ENCODE measurements at regions not wholly inside any gene's neighbourhood (a gene's known extent, or its start where the extent isn't known, plus 50 kb on each side); places are given as distances from the start of the nearest gene placed in this dataset.

GRCh38 chr11:70575396-70576060 lies 177.2 kb downstream of the CTTN start:
- no peak for DNase-seq

DNA sequence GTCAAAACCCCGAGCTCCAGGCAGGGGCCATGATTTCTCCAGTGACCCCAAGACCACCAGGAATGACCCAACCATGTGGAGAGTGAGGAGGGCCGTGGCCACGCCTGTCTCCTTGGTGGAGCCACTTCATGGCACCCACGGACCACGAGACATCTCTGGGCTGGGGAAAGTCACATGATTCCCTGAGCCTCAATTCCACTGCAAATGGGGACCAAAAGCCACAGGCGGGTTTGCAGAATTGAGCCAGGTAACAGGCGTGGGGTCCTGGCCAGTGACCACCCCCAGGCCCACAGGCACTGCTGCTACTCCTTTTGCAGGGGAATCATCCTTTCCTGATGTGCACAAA lies 178.9 kb downstream of the CTTN start:
- no peak for DNase-seq

GRCh38 chr11:70577948-70578347 lies 179.6 kb downstream of the CTTN start:
- DNase-seq = no peak

DNA sequence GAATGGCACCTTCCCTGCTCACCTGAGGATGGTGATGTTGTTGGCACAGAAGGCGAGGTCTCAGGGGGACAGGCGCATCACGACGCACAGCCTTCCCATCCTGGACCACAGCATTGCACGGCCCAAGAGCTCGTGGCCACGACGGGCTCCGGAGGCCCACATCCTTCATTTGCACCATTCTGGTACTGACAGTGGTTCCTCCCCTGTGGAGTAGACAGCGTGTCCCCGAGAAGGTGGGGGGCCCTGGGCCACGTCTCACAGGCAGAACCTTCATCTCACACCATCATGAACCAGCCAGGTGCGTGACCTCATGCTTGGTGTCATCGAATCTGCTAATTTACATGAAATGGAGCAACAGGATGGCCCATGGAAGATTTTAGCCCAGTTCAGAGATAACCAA lies 180.0 kb downstream of the CTTN start:
- no peak for DNase-seq

DNA sequence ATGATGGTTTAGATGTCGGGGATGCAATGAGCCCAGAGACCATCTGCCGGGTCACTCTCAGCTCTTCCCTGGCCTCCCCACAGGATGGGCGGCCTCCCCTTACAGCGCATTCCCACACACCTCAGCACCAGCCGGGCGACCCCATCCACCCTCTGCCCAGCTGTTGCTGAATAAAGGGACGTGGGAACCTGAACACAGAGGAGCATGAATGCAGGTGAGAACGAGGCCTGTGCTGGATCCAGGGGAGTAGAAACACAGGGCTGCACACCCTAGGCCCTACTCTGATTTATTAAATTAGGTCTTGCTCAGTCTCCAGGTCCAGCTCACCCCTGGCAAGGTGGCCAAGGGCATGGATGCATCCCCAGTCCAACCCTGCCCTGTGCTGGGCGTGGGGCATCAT lies 180.5 kb downstream of the CTTN start:
- no peak for DNase-seq

- no peak for DNase-seq
Observed at GRCh38 chr11:70579316-70579955, 181.1 kb downstream of the CTTN start.

DNA sequence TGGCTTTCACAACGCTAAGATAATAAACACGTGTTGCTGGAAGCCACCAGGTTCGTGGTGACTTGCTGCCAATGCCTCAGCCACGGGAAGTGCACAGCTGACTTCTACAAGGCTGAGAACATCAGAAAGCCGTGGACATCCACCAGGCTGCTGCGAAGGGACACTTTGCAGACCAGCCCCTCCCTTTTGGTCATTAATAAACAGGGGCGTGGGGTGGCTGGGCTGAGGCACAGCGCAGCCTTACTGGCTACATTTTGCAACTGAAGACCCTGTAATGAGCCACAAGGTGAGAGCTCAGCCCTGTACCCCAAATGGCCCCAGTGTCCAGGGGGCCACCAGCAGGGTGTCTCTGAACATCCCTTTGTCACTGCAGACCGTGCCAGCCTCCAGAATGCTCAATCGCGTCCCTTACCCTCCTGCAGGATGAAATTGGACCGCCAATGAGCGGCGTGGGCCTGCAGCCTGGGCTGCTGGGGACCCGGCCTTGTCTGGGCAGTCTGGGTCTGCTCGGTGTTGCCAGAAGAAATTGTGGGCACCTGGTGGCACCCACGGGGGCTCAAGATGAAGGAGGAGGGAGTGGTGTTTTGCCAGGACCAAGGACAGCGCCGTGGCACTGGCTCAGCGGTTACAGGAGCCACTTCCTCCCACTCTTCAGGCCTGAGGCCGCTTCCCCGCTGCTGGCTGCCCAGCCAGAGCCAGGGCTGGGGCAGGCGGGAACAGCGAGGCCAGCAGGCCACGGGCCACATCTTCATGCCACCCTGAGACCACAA lies 181.9 kb downstream of the CTTN start:
- DNase-seq = no peak

DNA sequence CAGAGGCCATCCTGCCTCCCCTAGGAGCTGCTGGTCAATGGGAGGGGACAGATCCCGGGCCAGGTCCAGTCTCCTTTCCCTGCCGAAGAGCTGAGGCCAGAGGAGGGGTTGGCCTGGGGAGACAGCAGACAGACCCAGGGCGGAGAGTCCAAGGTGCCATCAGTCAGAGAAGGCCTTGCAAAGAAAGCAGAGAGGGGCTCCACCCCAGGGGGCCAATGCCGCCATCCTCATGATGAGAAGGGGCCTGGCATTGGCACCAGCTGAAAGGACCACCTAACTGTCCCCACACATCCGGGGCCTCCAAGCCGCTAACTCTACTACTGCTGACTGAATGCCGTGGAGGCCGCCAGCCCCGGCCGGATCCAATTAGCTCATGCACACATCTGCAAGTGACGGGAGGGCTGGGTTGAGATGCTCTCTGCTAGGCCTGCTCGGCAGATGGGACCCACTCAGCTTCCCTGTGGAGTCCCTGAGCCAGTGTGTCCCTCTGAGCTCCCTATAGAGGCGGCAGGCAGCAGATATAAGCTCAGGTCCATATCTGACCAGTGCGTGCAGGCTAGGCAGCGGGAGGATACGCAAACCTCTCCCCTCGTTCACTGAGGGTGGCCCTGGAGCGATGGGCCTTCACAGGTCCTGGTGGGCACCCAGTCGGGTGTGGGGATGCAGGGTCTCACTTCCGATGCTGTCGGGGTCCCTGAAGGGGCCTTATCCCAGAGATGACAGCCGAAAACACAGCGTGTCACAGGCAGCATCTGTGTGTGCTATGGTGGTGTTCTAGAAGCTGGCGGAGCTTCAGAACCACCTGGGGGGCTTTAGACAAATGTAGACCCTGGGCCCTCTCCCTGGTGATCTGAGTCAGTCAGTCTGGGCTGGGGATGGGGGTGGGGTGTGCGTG lies 183.9 kb downstream of the CTTN start:
- no peak for DNase-seq

DNA sequence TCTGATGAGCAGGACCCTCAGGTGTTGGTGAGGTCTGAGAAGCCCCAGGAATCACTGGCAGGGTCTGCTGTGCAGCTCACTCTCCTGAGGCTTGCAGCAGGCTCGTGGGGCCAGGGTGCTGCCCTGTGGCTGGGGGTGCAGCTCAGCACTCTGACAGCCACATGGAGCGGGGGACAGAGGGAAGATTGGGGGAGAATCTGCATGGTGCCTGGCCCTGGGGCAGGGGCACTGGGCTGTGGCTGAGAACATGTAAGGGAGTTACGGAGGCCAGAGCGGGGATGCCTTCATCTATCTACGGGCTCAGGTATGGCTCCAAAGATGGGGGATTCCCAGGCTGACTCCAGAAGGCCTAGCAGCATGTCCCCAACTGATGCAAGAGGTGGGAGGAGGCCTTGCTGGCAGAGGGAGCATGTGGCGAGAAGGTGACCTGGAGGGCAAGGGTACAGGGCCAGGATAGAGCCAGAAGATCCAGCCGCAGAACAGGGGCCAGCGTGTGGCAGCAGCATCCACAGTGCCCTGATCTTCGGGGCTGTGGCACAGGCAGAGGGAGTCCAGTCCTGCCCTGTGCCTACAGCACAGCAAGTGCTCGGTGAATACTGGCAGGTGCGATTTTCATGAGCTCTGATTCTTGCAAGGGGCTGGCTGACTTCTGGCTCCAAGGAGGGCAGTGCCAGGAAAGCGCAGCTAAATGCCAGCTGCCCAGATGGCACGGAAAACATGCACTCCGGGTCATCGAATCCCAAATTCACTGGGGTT lies 184.7 kb downstream of the CTTN start:
- DNase-seq = no peak

- DNase-seq = no peak
Observed at GRCh38 chr11:70583781-70584218, 185.5 kb downstream of the CTTN start.

- no peak for DNase-seq
Observed at GRCh38 chr11:70584498-70585235, 186.3 kb downstream of the CTTN start.

GRCh38 chr11:70585236-70585545 lies 186.9 kb downstream of the CTTN start:
- no peak for DNase-seq

DNA sequence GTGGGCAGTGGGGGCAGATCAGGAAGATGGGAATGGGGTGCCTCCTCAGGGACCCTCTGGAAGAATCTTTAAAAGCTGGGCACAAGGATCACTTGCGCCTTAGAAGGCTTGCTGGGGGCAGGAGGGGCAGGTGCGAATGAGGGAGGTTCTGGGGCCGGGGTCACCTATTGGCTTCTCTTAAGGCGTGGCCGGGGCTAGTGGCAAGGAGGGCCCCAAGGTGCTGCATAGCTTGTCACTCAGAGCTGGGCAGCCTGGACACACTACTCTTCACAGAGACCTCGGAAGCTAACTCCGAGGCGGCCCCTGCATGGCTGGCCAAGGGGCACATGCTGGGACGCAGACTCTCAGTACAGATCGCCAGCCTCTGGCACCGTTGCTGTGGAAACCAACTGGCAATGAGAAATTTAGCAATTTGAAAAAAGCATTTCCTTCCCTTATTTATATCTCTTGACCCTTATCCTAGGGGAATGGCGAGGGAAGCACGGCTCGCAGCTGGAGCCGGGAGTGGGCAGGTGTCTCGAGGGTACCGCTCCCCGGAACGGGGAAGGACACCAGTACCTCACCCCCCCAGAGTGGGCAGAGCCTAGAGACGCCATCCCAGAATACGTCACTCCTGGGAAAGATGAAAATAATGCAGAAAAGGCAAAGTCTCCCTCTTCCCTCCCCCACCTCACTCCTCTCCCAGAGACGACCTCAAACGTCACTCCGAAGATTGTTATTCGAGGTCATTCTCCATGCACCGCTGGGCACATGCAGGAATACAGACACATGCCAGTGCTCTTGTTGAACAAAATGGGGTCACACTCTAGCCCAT lies 188.1 kb downstream of the CTTN start:
- no peak for DNase-seq

DNA sequence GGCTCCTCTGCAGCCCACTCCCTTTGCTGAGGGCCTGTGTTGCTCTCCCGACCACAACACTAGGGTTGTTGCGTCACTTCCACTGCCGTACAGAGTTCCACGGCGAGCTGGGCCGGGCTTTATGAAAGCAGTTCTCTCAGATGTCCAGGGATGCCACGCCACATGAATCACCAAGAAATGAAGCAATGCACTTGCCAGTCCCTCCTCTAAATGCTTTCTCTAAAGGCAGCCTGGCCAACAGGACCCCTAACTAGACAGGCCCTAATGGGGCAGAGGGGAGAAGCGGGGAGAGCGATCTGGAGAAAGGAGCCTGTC lies 188.7 kb downstream of the CTTN start:
- no peak for DNase-seq

- DNase-seq = no peak
Observed at GRCh38 chr11:70590356-70590991, 192.1 kb downstream of the CTTN start.

GRCh38 chr11:70592641-70593165 lies 194.4 kb downstream of the CTTN start:
- no peak for DNase-seq

GRCh38 chr11:70593446-70593983 lies 195.2 kb downstream of the CTTN start:
- no peak for DNase-seq

DNA sequence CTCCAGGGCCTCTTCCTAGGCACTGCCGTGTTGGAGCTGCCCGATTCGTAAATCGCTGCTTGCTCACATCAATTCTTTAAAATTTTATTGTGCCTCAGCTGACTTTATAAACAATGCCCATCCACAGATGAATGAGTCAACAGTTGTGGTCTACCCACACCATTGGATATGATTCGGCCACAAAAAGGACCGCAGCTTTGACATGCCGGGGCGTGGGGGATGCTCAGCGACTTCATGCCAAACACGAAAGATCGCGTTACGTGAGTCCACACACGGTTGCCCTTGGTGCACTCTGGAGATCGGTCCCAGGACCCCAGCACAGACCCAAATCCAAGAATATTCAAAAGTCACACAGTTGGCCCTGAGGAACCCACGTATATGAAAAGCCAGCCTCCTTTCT lies 195.7 kb downstream of the CTTN start:
- DNase-seq = no peak

GRCh38 chr11:70594606-70595005 lies 196.3 kb downstream of the CTTN start:
- no peak for DNase-seq

DNA sequence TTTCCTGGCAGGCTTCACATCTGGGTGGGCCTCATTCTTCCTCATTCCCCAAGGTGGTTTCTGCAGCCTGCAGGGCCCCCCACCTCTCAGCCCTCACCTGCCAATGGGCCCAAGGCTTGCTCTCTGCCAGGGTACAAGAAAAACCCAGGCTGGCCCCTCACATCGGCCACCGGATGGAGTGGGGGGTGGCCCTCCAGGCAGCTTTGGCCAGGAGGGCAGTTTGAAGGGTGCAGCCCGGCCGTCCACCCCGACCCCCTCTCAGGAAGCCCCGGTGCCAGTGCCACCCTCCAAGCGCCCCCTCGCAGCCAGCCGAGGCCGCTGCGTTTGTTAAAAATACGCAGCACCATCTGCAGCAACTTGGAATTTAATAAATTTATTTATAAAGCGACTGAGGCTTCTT lies 196.7 kb downstream of the CTTN start:
- no peak for DNase-seq
